Activated CD4-positive, CD25-positive, alpha-beta regulatory T cell treated with anti-CD3 and anti-CD28 coated beads, Interleukin-2, amount 50 U/mL, for 24 hours (primary cell): ENCODE measurements at regions not wholly inside any gene's neighbourhood (a gene's known extent, or its start where the extent isn't known, plus 50 kb on each side); places are given as distances from the start of the nearest gene placed in this dataset.
A peak's percentile ranks its signal among the peaks of the same experiment; 100 is the strongest.

ENCODE experiments used
- ATAC-seq, 2 donors: fragments of 150-1000 bp; cut with Tn5 transposase; one replicate each; pipeline ENCODE4 v1.10.0; 2021; ENCODE audit warnings: mild to moderate bottlenecking in 1 of 2, moderate library complexity in 1 of 2

- ATAC-seq = no peak
These were observed 143.3 kb upstream of the ANKFN1 start for GRCh38 chr17:56009795-56010651.

- ATAC-seq = no peak
These were observed 141.7 kb upstream of the ANKFN1 start for GRCh38 chr17:56011406-56012131.

GRCh38 chr17:56018211-56018610 lies 135.1 kb upstream of the ANKFN1 start:
- ATAC-seq = no peak

- ATAC-seq = peak in 1 of 2 donors; percentile 25
These were observed 132.9 kb upstream of the ANKFN1 start for GRCh38 chr17:56020369-56020768.

- no peak for ATAC-seq
These were observed 131.5 kb upstream of the ANKFN1 start for GRCh38 chr17:56021681-56022190.

GRCh38 chr17:56023851-56024250 lies 129.4 kb upstream of the ANKFN1 start:
- ATAC-seq = no peak

GRCh38 chr17:56026915-56027314 lies 126.4 kb upstream of the ANKFN1 start:
- no peak for ATAC-seq

- no peak for ATAC-seq
These were observed 124.4 kb upstream of the ANKFN1 start for GRCh38 chr17:56028837-56029236.

GRCh38 chr17:56030009-56030624 lies 123.2 kb upstream of the ANKFN1 start:
- ATAC-seq = no peak

- ATAC-seq = no peak
These were observed 121.6 kb upstream of the ANKFN1 start for GRCh38 chr17:56031636-56032035.

GRCh38 chr17:56034197-56034635 lies 119.1 kb upstream of the ANKFN1 start:
- ATAC-seq = no peak

- no peak for ATAC-seq
These were observed 115.1 kb upstream of the ANKFN1 start for GRCh38 chr17:56038131-56038530.

- no peak for ATAC-seq
These were observed 107.4 kb upstream of the ANKFN1 start for GRCh38 chr17:56045872-56046271.

- no peak for ATAC-seq
These were observed 105.9 kb upstream of the ANKFN1 start for GRCh38 chr17:56047331-56047730.

- ATAC-seq = no peak
These were observed 95.4 kb upstream of the ANKFN1 start for GRCh38 chr17:56057869-56058268.

- ATAC-seq = no peak
These were observed 88.8 kb upstream of the ANKFN1 start for GRCh38 chr17:56064506-56064905.

- ATAC-seq = no peak
These were observed 78.8 kb upstream of the ANKFN1 start for GRCh38 chr17:56074361-56074890.

GRCh38 chr17:56076980-56077379 lies 76.3 kb upstream of the ANKFN1 start:
- ATAC-seq = no peak

- ATAC-seq = no peak
These were observed 69.8 kb upstream of the ANKFN1 start for GRCh38 chr17:56083475-56083874.

- no peak for ATAC-seq
These were observed 67.6 kb upstream of the ANKFN1 start for GRCh38 chr17:56085576-56086267.

- ATAC-seq = no peak
These were observed 66.1 kb upstream of the ANKFN1 start for GRCh38 chr17:56087199-56087598.

- no peak for ATAC-seq
These were observed 57.1 kb upstream of the ANKFN1 start for GRCh38 chr17:56096026-56096810.
